GM21360 (cell line): ENCODE measurements at regions not wholly inside any gene's neighbourhood (a gene's known extent, or its start where the extent isn't known, plus 50 kb on each side); places are given as distances from the start of the nearest gene placed in this dataset.
"Not testable (repeated sequence)": the region's sequence is repeated elsewhere in the genome, so short reads cannot be mapped to it uniquely, and the experiment has no call there.

Source experiments
- ATAC-seq: cut with Tn5 transposase; IDR thresholded peaks from one replicate; pipeline ENCODE4 v1.9.1; 2021; ENCODE audit warnings: mild to moderate bottlenecking, moderate library complexity; ENCODE audit not compliant: unreplicated experiment

DNA sequence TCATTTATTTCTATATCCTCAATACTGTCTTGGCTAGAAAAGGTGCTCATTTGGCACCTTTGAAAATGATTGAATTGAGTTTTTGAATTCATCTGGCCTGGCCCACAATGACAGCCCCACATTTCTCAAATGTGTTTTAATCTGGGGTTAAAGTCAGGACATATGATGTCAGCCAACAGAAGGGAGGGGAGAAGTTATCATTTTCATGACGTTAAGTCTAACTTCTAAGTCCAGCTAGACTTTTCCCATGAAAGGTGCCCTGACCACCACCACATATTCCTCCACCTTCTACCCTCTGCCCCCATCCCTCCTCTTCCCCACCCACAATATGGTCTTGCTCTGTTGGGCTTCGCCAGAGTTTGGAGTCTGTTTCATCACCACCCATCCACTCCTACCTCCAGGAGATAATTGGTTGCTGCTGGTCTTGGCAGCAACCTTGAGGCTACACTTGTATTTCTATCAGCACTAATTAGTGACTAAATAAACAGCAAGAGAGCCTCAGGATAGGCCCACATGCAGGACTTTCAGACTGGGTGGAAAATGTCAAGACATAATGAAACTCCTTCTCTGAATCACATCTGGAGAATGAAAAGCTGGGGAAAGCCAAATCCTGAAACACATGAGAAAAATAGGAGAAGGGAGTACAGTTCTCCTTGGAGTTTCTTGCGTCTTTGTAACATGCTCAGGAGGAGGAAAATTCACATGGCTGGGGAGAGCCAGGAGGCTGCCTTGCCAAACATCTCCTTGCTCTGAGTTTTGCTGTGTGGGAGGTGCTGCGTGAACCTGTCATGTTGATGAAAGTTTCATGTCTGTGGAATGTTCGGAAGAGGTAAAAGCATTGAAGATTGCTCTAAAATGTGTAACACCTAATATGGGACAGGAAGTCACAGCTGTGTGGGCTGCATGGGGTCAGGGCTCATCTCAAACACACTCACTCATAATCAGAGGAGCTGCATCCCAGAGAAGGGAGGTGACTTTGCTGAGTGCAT lies 544.7 kb upstream of the KLF4 start:
- ATAC-seq = no peak

DNA sequence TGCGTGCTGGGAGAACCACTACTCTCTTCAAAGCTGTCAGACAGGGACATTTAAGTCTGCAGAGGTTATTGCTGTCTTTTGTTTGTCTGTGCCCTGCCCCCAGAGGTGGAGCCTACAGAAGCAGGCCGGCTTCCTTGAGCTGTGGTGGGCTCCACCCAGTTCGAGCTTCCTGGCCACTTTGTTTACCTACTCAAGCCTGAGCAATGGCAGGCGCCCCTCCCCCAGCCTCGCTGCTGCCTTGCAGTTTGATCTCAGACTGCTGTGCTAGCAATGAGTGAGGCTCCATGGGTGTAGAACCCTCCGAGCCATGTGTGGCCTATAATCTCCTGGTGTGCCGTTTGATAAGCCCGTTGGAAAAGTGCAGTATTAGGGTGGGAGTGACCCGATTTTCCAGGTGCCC lies 542.5 kb upstream of the KLF4 start:
- not testable (repeated sequence) for ATAC-seq

DNA sequence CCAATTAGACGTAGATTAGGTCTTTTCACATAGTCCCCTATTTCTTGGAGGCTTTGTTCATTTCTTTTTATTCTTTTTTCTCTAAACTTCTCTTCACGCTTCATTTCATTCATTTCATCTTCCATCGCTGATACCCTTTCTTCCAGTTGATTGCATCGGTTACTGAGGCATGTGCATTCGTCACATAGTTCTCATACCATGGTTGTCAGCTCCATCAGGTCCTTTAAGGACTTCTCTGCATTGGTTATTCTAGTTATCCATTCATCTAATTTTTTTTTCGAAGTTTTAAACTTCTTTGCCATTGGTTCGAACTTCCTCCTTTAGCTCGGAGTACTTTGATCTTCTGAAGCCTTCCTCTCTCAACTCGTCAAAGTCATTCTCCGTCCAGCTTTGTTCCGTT lies 541.7 kb upstream of the KLF4 start:
- not testable (repeated sequence) for ATAC-seq

DNA sequence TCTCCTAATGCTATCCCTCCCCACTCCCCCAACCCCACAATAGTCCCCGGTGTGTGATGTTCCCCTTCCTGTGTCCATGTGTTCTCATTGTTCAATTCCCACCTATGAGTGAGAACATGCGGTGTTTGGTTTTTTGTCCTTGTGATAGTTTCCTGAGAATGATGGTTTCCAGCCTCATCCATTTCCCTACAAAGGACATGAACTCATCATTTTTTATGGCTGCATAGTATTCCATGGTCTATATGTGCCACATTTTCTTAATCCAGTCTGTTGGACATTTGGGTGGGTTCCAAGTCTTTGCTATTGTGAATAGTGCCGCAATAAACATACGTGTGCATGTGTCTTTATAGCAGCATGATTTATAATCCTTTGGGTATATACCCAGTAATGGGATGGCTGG lies 537.1 kb upstream of the KLF4 start:
- not testable (repeated sequence) for ATAC-seq

DNA sequence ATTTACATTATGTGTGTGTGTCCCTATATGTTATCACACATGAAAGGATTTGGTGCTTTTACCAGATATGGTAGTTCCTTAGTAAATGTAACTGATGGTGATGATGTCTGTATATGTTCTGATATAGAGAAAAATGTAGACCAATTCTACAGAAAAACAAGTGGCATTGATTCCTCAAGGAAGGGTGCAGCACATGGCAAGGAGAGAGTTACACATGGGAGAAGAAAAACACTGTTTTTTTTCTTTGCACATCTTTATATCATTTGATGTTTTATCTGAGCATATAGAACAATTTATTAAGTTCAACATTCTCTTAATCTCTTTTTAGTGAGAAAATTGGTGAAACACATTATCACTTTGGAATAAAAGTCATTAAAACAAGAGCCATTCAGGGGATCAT lies 535.0 kb upstream of the KLF4 start:
- ATAC-seq = no peak

DNA sequence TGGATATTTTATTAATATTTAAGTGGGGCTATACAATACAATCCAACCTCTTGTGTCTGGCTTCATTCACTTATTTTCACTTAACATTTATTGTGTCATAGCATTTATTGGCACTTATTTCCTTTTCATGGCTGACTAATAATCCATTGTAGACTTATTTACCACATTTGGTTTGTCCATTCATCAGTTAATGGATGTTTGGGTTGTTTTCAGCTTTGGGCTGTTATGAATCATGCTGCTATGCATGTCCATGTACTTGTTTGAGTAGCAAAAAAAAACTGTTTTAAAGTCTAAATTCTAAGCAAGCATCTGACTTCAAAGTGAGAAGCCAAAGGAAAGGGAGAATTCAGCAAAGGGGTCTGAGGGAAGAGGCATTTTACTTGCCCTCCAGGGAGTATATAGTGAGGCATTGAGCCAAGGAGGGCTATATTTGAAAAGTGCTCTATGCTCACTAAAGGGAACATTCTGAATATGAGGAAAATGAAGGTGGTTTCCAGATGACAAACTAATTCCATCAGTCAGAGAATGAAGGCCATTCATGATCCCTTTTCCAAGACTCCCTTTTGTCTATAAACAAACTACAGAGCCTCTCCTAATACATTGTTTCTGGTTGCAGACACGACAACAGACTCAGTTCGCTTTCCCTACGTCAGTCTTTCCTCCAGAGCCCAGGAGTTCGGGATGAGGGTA lies 532.8 kb upstream of the KLF4 start:
- no peak for ATAC-seq

DNA sequence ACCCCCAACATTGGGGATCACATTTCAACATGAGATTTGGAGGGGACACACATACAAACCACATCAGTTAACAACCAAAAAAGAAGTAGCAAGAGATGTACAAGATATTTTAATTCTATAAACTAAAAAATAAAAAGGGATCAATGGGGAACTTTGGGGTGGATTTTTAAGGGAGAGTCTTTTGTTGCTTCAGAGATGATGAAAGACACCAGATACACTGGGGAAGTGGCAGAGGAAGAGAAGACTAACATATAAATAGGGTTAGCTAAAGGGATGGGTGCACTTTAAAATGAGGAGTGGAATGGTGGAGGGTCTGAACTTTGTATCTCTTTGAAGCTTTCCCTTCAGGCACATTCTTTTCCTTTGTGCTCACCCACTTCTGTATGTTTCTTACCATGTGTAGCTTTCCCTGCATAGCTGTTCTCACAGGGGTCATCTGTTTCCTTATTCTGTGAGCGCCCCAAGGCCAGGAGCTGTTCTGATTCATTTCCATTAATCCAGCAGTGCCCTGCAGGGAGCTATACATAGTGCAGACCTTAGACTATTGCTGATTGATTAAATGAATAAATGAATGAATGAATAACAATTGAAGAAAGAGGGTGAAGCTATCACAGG lies 531.6 kb upstream of the KLF4 start:
- ATAC-seq = no peak

DNA sequence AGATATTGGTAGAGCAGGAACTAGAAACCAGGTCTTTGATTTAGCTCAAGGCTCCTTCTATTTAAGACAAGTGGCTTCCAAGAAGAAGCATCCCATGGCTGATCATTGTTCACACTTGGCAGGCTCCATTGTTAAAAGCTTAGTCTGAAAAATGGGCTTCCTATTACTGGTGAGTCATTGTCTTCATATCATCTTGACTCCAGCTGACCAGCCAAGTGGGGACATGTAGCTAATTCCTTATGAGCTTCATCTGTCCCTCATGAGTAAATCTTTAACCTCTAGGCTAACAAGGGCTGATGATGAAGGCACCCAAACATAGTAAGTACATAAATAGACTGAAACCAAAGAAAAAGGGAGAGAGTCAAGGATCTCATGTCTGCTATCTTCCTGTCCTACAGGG lies 530.3 kb upstream of the KLF4 start:
- ATAC-seq = no peak

DNA sequence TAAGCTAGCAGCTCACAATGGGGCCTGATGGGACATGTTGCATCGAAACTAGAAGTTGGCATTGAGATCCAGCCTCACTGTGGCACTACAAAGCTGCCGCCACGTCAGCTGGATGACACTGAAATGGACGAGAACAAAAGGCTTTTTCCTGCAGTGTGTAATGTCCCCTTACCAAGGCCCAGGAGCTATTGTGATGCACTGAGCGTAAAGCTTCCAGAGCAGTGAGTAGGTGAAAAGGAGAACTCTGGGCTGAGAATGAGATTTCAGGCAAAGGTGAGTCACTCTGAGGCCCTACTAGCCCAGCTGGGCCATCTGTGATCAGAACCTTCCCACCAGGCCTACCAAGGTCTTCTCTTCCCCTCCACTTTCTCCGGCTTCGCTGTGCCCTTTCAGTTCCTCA lies 528.1 kb upstream of the KLF4 start:
- no peak for ATAC-seq

DNA sequence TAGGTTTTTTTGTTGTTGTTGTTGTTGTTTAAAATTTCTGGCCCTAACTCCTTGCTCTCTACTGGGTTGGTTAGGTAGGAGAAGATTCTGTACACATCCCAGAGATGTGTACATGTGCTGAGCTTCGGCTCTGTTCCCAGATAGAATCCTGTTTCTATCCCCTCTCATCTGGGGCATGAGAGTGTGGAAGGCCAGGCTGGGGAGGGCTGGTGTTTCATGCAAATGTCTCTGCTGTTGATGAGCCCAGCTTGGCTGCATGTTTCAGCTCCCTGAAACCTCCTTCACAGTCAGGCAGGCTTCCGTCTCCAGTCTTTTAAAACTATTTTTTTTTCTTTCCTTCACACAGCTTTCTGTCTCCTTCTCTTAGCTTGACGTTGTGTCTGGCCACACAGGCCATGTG lies 526.9 kb upstream of the KLF4 start:
- ATAC-seq = no peak

DNA sequence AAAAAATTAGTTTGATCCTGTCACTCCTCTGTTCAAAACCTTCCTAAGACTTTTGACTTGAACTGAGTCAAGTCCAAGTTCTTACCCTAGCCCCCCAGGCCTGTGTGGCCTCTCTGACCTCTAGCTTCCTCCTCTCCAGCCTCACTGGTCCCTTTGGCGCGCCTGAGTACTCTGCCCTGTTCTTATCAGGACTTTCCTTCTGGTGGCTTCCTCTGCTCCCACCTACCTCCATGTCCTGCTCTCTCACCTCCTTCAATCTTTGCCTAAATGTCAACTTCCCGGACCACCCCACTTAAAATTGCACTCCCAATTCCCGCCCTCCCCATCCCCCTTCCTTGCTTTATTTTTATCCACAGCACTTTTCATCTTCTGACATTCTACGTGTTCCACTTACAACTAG lies 526.1 kb upstream of the KLF4 start:
- ATAC-seq = no peak

DNA sequence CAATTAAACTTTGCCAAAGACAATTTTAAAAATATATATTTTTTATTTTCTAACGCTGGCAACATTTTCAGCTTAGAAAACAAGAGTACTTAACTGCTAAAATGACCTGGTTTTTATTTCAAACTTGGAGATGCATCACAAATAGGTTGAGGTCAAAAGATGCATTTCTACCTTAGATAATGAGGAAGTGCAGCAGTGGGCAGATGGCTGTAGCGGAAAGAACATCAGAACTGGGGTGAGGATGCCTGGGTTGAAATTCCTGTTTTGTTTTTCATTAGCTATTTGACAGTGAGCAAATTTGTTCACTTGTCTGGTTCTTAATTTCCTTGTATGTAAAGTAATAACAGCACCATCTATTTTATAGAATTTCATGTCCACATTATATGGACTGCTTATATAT lies 524.8 kb upstream of the KLF4 start:
- ATAC-seq = no peak

DNA sequence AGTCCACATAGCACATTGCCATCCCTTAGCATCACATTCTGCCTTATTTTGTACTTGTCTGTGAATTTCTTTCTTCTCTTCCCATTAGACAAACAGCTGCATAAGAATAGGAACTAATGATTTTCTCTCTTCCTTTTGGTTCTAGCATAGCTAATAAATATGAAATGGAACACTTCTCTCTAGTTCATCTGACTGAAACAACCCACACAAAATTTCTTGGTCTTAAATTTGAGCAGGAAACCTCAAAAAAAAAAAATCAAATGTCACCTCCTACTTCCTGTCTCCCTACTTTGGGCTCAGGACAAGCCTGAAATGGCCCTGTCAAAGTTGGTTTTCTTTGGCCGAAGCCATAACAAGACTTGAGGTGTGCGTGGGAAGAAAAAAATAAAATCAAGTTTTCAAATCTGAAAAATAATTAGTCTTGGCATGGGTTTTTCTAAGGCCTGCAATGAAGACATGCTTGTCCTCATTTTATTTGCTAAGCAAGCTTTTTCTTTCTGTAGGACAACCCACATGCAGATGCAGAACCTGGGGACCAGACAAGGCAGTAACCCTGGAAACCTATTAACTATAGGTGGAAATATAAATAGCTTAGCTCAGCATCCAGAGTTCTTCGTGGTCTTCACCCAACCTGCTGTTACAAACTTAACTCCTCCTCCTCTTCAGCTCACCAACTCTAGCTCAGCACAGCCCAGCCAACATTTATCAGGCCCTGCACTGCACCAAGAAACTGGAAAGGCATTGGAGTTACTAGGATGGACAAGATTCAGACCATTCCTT lies 523.5 kb upstream of the KLF4 start:
- ATAC-seq = no peak

DNA sequence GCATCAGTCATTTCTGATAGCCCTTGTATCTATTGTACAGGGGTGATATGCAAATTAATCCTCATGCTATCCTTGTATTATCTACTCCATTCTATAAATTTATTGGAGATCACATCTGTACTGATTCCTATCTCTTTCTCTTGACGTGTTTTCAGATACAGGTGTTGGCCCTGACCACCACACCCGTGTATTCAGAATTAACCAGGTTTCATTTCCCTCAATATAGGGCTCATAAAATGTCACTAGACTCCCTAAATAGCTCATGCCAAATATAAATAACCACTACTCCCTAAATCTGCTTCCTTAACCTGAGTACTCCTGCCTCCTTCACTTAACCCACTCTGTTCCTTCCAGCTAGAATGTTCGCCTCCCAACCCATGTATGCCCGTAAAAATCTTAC lies 522.8 kb upstream of the KLF4 start:
- ATAC-seq = no peak

DNA sequence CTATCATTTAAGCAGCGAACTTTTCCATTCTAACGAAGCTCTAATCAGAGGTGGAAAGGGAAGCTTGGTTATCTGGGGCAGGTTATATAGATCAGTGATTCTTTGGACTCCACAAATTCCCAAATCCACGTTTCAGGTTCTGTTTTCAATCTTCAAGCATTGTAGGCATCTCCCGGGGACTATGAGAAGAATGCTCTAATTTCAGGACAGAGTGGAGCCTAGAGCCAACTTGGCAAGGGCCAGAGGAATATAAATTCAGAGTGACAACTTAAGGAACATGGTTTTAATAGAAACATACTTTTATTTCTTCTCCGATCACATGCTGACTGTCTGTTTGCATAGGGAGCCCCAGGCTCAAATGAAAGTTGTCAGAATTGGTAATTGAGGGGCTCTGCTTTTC lies 514.0 kb upstream of the KLF4 start:
- no peak for ATAC-seq

DNA sequence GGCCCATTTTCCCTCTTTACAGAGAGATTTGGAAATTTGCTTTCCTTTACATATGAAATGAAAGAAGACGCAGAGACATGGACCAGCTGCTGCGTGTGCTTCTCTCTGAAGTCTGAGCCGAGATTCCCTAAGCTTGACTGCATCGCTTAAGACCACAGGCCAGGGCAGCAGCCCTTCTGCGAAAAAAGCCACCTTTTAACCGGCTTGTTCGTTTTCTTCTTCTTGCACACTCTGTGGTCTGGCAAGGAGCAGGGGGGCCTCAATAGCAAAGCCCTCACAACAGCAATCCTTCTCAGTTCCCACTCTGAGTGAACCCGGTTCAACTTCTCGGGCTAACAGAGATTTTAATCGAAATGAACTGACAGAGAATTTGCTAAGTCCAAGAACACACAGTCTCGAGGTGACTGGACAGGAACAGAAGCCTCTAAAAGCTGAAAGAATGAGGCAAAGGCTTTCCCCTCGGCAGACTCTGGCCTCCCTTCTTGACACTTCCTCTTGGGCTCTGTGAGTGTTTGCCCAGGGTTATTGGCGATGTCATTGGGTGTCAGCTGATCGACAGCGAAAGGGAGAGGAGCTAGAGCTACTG lies 512.9 kb upstream of the KLF4 start:
- no peak for ATAC-seq

DNA sequence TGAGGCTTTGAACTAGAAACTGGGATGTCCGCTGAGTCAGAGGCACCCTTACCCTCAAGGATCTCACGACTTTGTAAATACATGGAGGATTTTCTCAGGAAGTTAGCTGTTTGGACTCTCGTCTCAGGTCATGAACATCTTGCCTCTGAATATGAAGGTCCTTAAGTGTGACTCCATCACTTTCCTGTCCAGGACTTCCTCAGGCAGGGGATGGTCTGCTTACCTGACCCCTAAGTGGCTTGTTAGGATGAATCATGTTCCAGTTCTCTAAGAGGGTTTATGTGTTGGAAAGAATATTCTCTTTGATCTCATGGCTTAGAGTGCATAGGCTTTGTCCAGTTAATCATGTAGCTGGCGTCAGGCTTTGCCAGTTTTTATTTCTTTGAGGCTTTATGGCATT lies 511.7 kb upstream of the KLF4 start:
- no peak for ATAC-seq

DNA sequence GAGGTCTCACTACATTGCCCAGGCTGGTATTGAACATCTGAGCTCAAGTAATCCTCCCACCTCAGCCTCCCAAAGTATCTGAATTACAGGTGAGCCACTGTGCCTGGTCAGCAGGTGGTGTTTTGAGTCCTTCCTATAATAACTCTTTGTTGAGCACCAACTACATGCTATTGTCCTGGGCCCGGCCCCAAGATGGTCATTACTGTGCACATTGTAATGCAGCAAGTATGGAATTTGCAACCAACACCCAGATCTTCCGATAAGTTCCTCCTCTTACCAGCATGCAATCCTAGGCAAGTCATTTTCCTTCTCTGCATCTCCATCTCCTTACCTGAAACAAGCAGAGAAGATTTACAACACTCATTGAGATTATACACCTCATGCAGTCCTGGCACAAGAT lies 510.3 kb upstream of the KLF4 start:
- no peak for ATAC-seq

DNA sequence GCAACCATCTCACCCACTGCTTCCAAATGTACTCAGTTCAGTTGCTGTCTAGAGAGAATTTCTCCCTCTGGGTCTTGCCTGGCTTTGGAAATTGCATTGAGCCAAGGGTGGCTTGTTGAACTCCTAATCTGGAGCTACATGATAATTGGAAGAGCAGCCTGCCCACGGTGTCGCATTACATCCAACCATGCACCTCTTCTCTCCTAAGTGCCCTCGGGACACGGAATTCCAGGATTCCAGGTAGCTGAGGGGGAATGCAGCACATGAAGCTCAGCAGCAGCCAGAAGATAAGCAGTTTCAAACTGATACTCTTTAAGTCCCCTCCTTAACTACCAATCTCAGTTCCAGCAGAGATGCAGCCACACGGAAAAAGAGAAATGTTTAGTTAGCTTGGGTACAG lies 509.4 kb upstream of the KLF4 start:
- no peak for ATAC-seq

DNA sequence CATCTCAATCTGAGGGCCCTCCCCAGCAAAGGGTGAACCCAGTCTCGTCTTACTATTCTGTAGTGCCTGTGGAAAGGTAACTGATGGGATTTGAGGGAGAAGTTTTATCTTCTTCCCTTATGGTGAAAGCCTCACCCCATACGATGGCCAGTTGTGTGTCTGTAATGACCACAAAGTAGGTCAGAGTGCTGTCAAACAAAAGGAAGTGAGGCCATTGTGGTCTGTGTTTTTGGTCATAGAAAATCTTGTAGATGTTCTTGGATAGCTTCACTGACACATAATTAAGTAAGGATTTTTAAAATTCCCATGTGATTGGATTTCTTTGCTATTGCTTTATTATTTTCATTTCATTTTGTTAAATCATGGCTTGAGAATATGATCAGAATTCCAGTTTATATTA lies 505.1 kb upstream of the KLF4 start:
- no peak for ATAC-seq

DNA sequence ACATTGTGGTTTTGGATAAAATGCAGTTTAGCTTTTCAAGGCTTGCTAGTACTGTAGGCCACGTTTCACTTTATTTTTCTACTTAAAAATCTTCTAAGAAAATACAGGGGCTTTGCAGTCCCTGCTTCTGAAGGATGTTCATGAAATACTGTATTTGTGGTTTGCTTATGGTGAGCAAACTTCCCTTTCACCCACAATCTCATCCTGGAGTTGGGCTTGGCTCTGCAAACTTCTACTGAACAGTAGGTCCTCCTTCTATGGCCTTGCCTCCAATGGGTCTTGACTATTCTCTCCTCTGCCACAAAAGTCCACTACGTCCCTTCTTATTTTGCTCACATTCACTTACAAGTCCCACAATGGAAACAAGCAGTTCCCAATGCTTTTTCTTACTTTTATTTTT lies 502.7 kb upstream of the KLF4 start:
- no peak for ATAC-seq
